ENCODE measurements at regions not wholly inside any gene's neighbourhood (a gene's known extent, or its start where the extent isn't known, plus 50 kb on each side); places are given as distances from the start of the nearest gene placed in this dataset.

DNA sequence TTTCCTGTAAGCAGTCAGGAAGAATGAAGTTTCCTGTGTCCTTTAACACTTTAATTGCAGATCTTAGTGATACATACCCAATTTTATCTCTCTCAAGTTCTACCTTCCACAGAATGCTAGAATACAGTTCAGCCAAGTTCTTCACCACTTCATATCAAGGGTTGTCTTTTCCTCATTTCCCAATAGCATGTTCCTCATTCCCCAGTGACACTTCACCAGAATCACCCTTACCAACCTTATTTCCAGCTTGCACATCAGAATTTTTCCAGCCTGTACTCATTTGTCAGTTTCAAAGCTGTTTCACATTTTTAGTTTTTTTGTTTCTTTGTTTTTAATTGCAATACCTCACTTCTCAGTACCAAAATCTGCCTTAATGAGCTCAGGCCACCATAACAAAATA, 126.1 kb downstream of the ESM1 start:
- TF ChIP-seq GATA3 (IDR thresholded peaks at IDR 0.05; ENCODE audit: low read depth, low read length) (no peak), GATA2 (IDR thresholded peaks at IDR 0.05; ENCODE audit: low read depth, low read length) (no peak)
